Epidermal melanocyte (primary cell): ENCODE measurements at regions not wholly inside any gene's neighbourhood (a gene's known extent, or its start where the extent isn't known, plus 50 kb on each side); places are given as distances from the start of the nearest gene placed in this dataset.

Experiments used
- DNase-seq: peaks from one replicate; pipeline ENCODE4 v3.0.0; 2011; ENCODE audit warnings: low spot score; ENCODE audit not compliant: insufficient read length

DNA sequence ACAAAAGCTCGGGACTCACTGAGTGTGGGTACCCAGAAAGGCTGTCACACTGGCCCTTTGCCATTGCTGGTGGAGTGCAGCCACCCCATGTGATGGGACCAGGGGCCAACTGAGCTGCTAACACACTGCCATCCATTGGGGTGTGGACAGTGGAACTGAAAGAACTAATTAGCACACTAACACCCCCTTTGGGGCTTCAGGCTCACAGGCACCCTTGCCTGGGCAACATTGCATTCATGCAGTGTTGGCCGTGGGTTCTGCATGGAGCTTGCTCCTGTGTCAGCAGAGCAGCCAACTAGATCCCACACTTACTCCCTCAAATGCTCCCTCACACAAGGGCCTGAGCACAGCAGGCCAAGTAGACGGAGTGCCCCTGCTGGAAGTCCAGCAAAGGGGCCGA, 476.0 kb upstream of the ASIC2 start:
- no peak for DNase-seq

DNA sequence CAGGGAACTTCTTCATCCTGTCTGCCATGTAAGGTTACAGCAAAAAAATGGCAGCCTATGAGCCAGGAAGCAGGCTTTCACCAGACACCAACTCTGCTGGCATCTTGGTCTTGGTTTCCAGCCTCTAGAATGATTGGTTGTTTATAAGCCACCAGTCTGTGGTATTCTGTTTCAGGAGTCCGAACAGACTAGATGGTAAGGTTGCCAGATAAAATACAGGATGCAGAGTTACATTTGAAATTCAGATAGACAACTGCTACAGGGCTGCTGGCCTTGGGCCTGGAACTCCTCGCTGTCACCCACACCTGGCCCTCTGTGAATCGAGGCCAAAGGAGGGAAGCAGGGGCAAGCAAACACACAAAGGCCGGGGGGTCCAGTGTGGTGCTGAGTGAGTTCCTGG, 478.8 kb upstream of the CCL2 start:
- DNase-seq: no peak

DNA sequence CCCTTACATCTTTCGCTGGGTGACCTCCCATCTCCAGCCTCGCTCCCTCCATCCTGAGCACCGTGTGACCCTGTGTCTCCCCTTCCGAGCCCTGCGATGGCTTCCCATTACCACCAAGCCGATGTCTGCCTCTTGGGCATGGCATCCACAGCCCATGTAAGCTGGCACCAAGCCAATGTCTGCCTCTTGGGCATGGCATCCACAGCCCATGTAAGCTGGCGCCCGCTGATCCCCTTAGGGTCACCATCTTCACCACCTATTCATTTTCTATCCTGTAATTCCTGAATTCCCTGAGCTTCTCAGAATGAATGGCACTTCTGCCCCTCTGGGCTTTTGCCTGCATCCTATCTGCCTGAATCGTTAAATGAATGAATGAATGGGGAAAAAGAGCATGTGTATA, 478.2 kb upstream of the CCL2 start:
- no peak for DNase-seq

DNA sequence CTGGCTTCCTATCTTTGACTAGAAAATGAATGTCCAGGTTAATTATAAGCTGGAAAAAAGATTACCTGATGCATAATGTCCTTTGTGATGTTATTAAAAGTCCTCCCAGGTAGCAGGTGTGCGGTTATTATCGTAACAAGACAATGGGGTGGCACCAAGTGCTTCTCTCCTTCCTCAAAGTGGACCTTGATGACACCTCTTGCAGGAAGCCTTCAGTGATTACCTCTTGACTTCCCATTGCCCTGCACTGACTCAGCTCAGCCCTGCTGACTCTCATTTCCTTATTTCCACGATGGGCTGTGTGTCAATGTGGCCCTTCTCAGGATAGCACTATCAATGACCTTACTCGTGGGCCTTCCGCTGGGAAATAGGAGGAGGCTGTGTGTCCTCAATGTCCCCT, 477.4 kb upstream of the CCL2 start:
- DNase-seq: no peak

DNA sequence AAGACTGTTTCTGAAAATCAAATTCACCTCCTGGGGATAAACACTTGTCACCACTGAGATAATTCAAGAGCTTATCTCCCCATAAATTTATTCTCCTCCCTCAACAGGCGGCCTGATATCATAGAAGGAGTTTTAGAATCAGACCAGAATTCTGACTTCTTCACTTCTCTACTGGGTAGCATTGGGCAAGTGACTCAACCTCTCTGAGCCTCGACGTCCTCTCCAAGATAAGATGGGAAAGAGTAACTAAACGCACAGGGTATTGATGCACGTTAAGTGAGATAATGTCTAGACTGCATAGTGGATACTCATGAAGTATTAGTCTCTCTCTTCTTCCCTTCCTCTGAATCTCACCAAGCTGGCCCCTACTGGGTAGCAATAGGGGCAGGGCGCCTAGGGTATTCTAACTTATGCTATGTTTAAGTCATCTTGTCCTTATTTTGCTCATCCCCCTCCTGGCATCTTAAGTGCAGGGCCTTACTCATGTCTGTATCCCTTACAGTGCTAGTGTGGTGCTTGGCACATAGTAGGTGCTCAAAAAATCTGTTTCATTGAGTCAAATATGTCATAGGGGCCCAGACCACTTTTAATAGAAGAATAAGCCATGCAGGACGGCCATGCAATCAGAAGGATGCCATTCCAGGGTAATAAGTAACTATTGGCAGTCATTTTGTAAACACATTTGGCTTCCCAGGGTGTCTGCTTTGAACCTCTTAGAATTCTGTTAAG, 476.4 kb upstream of the CCL2 start:
- DNase-seq: no peak

DNA sequence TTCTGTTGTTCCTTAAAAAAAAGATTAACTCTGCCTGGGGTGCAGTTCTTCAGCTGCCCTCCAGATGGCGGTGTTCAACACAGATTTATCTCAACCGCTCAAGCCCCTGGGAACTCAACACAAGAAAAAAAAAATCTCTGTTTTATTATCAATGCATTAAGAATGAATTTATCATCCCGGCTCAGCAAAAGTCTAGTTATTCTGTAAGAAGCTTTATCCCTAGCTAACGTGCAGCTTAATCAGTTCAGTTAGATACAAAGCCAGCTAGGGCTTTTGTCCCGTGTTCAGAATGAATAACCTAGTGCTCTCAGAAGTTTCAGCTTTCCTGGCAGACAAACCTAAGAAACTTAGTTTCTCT, 475.9 kb upstream of the CCL2 start:
- peak; percentile 52 for DNase-seq

DNA sequence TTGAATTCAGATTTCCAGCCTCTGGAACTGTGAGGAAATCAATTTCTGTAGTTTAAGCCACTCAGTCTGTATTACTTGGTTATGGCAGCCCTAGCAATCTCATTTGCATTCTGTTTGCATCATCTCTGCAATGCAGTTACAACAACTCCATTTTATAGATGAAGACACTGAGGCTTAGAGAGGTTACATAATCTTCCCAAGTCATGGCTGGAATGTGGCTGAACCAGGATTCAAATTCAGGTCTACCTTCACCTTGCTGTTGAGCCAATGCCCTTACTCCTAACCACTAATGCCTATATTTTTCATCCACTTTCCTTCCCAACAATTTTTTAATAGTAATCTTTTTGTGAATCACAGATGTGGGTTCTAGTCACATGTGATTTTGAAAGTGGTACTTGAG, 469.8 kb upstream of the CCL2 start:
- DNase-seq: no peak

DNA sequence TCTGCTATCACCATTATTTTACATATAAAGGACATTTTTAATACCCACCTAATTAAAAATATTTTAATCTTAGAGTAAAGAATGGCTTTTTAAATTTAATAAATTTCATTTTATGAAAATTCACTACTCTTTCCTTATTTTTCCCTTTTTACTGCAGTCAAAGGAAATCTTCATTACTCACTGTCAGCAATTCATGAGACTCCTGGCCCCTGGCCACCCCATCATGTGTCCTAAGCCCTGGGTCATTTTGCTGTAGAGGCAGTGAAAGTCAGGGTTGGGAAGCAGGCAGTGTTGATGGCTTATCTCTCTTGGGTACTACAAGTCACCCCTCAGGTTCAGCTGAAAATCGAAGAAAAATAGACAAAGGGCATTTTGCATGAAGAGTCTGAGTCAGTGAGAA, 468.6 kb upstream of the CCL2 start:
- DNase-seq: no peak

DNA sequence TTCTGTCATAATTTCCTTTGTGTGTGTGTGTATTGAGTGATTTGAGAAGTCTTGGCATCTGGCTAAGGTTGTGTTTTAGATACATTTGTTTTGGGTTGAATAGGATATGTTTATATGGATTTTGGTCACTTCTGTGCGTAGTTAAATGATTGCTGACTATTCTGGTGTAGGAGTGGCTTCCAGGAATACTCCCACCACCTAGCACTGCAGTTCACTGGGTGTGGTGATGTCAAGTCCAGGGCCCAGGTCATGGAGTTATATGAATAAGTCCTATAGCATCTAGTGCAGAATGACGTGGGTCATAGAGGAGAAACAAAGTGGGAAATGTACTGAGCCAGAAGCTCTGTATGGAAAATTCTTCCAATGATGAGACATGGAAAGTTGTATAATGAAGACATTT, 465.4 kb upstream of the CCL2 start:
- no peak for DNase-seq

DNA sequence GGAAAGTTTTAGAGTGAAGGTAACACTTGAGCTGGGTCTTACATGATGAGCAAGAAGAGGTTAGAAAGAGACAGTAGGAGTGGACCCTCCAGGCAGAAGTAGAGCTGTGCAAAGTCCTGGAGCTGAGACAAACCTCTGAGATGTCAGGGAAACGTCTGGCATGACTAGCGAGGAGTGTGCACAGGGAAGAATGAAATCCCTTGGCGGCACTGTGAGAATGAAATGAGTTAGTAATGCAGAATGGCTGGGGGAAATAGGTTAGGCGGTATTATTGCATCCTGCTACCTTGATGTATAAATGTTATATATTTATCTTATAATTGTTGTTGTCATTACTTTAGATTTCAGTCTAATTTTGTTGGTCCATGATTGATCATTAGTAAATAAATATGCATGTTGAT, 457.9 kb upstream of the CCL2 start:
- no peak for DNase-seq

DNA sequence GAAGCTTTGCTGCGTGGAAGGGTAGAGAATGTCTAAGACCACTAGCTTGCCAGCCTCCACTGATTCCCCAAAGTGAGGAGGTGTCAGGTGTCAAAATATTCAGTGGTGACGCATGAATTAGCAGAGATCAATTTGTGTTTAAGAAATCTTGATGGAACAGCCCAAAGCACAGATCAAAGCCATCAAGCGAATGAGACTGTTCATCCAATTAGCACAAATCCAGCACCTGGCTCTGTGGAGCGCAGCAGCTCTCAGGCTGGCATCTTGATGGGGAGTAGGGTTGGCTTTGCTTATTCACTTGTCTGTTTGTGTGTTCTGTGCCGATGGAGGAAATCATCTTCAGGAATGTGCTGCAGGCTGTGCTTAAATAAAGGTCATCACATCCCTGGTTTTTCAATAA, 456.8 kb upstream of the CCL2 start:
- DNase-seq: no peak

DNA sequence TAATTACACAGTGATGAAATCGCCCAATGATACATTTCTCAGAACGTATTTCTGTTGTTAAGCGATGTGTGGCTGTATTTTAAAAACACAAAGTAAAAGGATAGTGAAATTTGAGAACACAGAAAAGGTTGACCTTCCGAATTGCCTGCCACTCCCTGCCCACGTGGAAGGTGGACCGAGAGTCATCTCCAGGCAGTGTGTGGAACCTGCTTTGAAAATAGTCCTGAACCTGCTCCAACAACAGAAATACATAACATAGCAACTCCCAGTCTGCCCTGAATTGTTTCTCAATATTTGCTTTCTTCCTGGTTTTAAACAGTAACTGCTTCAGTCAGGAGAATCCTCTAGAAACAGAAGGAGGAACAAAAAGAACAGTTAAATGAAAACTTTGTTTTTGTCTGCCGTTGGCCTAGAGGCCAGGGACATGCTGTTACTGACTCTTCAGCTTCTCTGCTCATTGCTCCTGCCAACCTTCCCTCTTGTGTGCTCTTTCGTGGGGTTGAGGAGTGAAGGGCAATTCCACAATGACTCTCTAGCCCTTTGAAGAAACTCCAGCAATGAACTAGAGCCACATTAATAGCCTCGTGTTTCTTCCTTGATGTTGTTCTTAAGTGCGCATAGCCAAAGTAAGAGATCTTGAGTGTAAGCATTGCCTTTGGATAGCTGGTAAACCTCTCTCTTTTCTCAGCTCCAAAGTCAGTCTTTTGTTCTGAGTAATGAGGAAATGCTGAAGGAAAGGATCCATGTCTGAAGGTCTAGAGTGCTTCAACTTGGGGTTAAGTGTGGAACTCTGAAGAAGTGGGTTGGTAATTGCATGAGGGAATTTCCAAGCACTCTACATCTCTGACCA, 452.5 kb upstream of the CCL2 start:
- DNase-seq: no peak

DNA sequence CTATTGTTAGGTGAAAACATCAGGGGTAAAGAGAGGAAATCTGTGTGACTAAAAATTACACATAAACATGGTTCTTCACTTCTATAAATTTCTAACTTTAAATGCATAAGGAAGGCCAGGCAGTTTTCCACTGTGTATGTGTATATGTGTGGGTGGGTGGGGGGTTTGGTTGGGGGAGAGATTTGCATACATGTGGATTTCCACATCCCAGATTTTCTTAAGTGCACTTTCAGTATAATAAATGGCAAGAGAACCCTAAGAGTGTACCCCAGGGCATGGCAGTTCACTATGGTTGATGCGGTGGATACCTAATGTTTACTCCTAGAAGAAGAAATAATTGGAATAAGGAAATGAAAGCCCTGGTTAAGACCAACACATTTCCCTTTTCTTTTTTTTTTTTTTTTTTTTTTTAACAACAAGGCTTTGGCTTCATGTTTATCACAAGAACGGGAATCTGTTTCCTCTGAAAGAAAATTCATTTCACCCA, 451.8 kb upstream of the CCL2 start:
- no peak for DNase-seq

DNA sequence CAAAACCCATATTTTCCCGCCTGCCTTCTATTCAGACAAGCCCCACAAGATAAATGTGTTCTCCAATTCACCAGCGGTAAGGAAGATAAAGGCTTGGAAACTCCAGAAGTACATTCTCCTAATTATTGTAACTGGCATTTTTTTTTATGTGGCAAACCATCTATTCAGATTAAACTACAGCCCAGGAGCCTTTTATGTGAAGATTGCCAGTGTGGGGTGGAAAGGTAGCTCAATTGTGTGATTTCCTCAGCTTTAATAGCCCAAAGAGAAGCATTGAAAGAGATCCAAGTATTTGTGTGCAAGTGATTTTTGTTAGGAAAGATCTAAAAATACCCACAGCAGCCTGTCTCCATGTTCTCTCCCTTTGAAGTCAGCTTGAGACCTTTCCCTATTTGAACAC, 451.4 kb upstream of the CCL2 start:
- DNase-seq: no peak

DNA sequence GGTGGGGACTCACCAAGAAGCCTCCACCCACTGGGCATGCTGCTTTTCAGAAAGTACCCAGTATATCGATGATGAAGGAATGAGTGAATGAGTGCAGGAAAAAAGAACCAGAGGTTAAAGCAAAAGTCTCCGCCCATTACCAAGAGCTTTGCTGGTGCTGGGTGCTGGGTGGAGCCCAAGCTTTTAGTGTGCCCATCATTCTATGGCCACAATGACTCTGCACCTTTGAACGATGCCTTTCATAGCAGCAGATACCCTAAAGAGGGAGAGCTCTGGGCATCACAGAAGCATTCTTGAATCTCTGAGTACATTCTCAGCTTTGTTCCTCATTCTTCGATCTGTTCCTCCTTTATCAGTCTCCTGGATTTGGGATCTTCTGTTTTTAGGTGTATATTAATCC, 450.7 kb upstream of the CCL2 start:
- DNase-seq: no peak

DNA sequence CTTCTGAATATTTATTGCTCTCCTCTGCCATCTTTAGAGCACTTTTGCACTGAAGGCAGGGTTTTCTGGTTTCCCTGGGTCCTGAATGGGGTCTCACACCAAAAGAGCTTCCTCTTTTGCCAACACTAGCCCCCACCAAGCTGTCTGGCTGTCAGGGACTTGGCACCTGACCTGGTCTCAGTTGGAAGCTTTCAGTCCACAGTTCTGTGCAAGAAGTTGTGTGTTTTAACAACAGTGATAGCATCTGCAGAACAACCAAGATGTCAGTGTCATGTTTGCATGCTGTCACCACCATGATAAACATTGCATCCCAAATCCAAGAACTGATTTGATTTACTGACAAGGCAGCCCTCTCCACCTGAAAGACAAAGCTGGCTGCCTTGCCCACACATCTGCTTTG, 448.5 kb upstream of the CCL2 start:
- DNase-seq: no peak

DNA sequence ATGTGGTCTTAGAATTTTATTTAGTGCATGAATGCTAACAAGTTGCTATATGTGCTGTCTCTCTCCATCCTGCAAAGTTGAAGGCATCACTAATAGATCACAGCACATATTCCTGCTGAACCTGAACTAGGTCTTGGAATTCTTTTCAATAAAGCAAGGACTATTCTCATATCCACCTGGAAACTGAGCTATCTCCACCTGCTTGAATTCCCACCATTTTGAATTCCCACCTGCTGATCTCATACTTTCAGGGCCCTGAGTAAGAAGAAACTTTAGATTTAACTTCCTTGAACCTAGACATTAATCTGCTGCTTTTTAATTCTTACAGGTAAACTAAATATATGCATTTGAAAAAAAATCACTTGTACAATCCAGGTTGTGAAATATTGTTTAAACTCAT, 445.3 kb upstream of the CCL2 start:
- no peak for DNase-seq

DNA sequence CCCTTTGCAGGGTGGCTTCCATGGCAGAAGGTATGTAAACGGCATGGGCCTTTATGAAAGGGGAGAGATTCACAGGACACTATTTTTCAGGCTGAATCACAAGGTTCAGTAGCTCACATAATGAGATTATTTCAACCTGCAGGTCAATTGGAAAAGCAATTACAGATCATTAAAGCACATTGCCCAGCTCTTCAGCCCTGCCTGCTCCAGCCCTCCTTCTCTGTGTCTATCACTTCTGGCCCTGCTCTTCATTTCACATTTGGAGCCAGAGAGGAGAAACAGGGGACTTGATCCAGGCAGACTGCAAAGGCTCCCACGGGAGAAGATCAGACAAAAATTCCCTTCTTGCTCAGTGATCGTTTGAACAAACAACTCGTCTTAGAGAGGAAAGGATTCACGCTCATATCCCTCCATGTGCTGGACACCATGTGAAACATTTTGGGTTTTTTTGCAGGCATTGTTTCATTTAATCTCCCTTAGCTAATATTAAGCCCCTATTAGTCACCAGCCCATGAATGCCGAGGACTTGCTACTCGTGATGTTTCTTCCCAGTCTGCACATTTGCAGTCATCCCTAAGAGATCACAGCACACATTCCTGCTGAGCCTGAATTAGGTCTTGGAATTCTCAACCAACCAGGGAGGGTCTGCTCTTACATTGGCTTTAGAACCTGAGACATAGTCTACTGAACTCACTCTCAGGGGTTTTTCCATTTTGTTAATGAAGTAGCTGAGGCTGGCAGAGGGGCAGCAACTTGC, 443.9 kb upstream of the CCL2 start:
- DNase-seq: no peak

DNA sequence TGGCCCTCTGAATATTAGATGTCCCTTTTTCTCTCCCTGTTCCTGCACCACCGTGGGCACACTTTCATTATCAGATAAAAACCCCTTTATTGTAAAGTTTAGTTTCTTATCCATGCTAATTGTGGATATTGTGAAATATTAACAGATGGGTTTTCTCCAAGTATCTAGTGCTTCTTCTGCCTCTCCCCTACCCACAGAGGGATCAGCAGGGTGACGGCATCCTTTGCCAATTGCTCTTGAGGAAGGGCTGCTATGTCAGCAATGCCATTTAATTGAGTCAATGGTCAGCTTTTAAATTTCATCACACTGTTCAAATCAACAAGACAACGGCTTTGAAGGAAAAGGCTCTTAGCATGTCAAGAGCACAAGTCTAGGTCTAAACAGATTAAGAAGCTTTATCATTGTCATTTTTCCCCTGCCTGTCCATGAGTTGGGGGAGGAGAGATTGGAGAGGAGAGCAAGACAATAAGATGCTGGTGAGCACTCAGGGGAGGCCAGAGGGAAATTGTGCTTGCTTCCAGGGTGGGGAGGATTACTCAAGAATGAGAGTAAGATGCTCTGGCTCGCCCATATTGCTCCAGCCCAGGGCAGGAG, 443.0 kb upstream of the CCL2 start:
- no peak for DNase-seq

DNA sequence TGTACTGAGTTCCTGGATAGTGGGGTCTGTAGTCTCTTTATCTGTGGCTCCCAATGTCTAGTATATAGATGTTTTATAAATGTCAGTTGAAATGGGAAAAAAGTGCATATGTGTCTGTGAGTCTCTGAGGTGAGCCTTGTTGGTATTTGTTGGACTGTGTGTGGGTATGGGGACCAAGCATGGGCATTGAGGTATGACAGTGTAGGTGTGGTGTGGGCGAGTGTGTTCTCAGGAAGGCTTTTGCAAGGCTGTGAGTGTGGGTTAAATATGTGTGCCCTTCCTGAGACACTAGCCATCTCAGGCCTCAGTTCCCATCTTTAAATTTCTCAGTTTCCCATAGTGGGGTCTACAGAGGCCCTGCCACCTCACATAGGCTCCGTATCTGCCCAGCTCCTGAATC, 440.2 kb upstream of the CCL2 start:
- no peak for DNase-seq

DNA sequence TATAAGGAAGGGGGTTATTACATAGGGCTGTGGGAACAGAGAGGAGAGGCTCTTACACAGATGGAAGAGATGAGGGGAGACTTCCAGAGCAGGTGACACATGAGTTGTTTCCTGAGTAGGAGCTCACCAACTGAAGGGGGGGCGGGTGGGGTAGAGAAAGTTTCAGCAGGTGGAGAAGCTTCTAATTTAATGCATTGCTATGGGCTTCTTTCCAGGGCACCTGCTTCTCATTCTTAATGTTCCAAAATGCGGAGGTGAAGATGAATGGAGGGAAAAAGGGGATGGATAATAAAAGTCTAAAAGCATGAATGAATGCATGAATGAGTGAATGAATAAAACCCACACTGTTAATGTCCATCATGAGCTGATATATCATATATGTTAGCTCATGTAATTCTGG, 439.0 kb upstream of the CCL2 start:
- DNase-seq: no peak
